ENCODE measurements at regions not wholly inside any gene's neighbourhood (a gene's known extent, or its start where the extent isn't known, plus 50 kb on each side); places are given as distances from the start of the nearest gene placed in this dataset.

GRCh38 chr2:35365859-35366258 lies 989.7 kb upstream of the CRIM1 start (continued):
- TF ChIP-seq MAX (IDR thresholded peaks at IDR 0.05) (no peak), CREB1 (IDR thresholded peaks at IDR 0.05) (no peak)

All from H1 (cell line).